ENCODE measurements at regions not wholly inside any gene's neighbourhood (a gene's known extent, or its start where the extent isn't known, plus 50 kb on each side); places are given as distances from the start of the nearest gene placed in this dataset.

- DNase-seq (ENCODE audit: low spot score), result no peak
These were observed 320.4 kb upstream of the OBI1 start for GRCh38 chr13:78979349-78979748.

GRCh38 chr13:78978381-78978998, 319.5 kb upstream of the OBI1 start:
- DNase-seq (ENCODE audit: low spot score), result peak; percentile 15

GRCh38 chr13:78977311-78977710, 318.4 kb upstream of the OBI1 start:
- no peak for DNase-seq (ENCODE audit: low spot score)

GRCh38 chr13:78976696-78977095, 317.7 kb upstream of the OBI1 start:
- DNase-seq (ENCODE audit: low spot score), result no peak

- no peak for DNase-seq (ENCODE audit: low spot score)
These were observed 313.6 kb upstream of the OBI1 start for GRCh38 chr13:78972561-78972960.

- no peak for DNase-seq (ENCODE audit: low spot score)
These were observed 312.5 kb upstream of the OBI1 start for GRCh38 chr13:78971355-78972025.

- DNase-seq (ENCODE audit: low spot score), result no peak
These were observed 301.9 kb upstream of the OBI1 start for GRCh38 chr13:78960881-78961280.

GRCh38 chr13:78958006-78958405, 299.1 kb upstream of the OBI1 start:
- DNase-seq (ENCODE audit: low spot score), result no peak

GRCh38 chr13:78940455-78941130, 281.6 kb upstream of the OBI1 start:
- DNase-seq (ENCODE audit: low spot score), result no peak

- DNase-seq (ENCODE audit: low spot score), result no peak
These were observed 275.4 kb upstream of the OBI1 start for GRCh38 chr13:78934336-78934735.

- DNase-seq (ENCODE audit: low spot score), result no peak
These were observed 256.1 kb upstream of the OBI1 start for GRCh38 chr13:78915015-78915414.

- DNase-seq (ENCODE audit: low spot score), result no peak
These were observed 254.7 kb upstream of the OBI1 start for GRCh38 chr13:78913656-78914055.

- DNase-seq (ENCODE audit: low spot score), result no peak
These were observed 251.2 kb upstream of the OBI1 start for GRCh38 chr13:78910147-78910546.

- DNase-seq (ENCODE audit: low spot score), result no peak
These were observed 250.3 kb upstream of the OBI1 start for GRCh38 chr13:78909276-78909675.

- DNase-seq (ENCODE audit: low spot score), result no peak
These were observed 248.1 kb upstream of the OBI1 start for GRCh38 chr13:78907006-78907405.

- DNase-seq (ENCODE audit: low spot score), result no peak
These were observed 238.2 kb upstream of the OBI1 start for GRCh38 chr13:78897200-78897599.

- DNase-seq (ENCODE audit: low spot score), result no peak
These were observed 225.6 kb upstream of the OBI1 start for GRCh38 chr13:78884571-78884970.

GRCh38 chr13:78881751-78882150, 222.8 kb upstream of the OBI1 start:
- no peak for DNase-seq (ENCODE audit: low spot score)

GRCh38 chr13:78881054-78881453, 222.1 kb upstream of the OBI1 start:
- DNase-seq (ENCODE audit: low spot score), result no peak

GRCh38 chr13:78876915-78877549, 218.1 kb upstream of the OBI1 start:
- no peak for DNase-seq (ENCODE audit: low spot score)

- DNase-seq (ENCODE audit: low spot score), result peak; percentile 13
These were observed 217.0 kb upstream of the OBI1 start for GRCh38 chr13:78875792-78876580.

- no peak for DNase-seq (ENCODE audit: low spot score)
These were observed 210.0 kb upstream of the OBI1 start for GRCh38 chr13:78868991-78869390.

All from HuH-7 (cell line).